Caki2 (cell line): ENCODE measurements at regions not wholly inside any gene's neighbourhood (a gene's known extent, or its start where the extent isn't known, plus 50 kb on each side); places are given as distances from the start of the nearest gene placed in this dataset.

ENCODE experiments used
- DNase-seq: peaks from one replicate; pipeline ENCODE4 v3.0.0-alpha.2; 2015; ENCODE audit warnings: low read depth
- in situ Hi-C: cut with HindIII; loops from 2 replicates; pipeline ENCODE4 v1.10.0; 2016; ENCODE audit warnings: low sequenced_read_pairs, low pct_unique_long_range_greater_than_20kb, mixed read lengths

DNA sequence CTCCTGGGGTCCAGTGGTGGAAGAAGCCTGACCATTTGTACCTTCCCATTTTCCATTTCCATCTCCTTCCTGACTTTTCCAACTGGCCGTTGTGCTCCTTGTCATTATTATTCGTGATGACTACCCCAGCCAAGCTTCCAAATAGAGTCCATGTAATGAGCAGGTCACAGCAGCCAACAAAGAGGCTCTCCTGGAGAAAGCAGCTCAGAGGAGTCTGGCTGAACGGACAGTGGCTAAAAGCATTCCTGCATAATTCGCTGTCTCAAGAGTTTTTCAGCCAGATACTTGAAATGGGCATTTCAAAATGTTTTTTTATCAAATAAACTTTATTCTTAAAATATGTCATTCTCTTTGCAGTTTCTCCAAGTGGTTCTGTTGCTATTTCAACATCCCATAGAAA lies 458.6 kb downstream of the INHBA start:
- in situ Hi-C loops: no loop called here
- DNase-seq: peak; percentile 18

DNA sequence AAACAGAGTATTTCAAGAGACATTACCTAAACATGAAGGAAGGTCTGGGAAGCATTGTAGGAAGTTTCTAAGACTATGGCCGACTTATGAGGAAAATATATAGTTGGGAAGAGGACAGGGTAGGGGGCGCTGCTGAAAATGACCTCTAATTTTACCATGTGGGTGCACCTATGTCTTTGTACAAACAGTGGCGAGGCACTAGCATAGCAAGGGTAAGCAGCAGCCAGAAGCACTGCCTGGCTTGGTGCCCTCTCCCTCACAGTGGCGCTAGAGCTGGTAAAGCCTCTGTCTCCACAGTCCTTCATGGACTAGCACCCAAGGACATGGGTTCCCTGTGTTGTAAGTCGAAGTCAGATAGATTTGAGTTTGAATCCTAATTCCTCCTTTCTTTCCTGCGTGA lies 461.2 kb downstream of the INHBA start:
- in situ Hi-C loops: no loop called here
- DNase-seq: no peak

DNA sequence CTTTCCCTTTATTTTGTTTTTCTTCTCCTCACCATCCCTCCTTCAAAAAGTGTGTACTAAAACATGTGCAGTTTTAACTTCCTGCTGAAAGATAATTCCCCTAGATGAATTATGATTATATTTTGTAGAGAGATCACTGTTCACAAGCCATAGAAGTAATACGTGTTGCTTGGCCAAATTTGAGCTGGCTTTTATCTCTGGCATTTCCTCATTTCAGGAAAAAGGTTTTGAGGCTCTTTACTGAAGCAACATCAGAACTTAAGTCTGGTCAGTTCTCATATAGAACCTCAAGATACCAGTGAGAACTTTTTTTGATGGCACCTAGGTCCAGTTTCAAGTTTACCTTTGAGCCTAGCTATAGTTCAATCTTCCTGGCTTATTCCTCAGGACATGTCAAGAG lies 463.3 kb downstream of the INHBA start:
- in situ Hi-C loops: no loop called here
- DNase-seq: no peak

DNA sequence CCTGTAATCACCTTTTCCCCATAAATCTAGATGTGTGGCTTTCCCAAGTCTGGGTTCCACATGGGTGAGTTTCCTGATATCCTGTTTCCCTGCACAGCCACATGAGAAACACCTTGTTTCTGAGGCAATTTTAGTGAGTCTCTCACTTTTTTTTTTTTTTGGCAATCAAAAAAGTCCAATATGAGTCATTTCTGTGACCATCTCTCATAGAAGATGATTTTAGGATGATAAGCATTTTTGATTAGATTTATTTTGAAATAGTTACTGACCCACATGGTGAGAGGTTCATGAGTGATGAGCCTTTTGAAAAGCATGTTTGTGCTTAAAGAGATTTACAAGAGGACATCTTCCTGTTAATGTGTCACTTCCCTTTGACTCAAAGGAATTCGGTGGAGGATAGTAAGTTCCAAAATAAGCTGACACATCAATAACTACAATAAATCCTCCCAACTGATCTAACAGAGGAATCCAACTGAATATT lies 464.0 kb downstream of the INHBA start:
- in situ Hi-C loops: no loop called here
- peak; percentile 74 for DNase-seq

DNA sequence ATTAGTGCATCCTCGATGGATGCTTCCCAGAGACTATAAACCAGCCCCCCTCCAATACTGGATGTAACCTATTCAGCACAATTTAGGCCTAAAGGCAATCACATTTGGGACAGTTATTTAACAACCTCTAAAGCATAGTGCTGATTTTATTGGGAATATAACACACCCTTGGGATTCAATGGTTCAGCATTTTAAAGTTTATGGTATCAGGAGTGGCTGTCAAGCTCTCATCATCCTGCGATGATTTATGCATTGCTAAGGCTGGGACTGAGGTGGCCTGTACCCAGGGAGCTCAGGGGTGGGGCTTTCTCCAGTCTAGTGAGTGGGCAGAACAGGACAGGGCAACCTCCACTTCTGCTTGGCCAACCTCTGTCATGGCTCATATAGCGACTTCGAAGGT lies 464.9 kb downstream of the INHBA start:
- no peak for DNase-seq
- in situ Hi-C loops: no loop called here

DNA sequence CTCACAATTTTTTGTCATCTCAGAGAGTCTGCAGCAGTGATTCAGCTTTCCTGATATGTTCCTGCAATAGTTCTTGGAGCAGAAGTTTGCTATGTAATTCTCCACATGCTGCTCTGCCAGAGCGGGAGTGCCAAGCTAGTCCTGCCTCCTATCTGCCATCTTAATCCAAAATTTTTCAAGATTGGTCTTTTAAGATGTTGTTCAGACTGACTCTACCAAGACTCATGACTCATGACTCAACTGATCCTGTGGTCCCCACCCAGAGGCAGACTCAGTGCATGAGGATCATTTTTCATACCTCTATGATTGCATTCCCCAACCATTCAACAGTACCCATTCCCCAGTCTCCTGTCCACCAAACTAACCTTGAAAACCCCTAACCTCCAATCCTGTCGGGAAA lies 470.8 kb downstream of the INHBA start:
- no peak for DNase-seq
- in situ Hi-C loops: no loop called here

DNA sequence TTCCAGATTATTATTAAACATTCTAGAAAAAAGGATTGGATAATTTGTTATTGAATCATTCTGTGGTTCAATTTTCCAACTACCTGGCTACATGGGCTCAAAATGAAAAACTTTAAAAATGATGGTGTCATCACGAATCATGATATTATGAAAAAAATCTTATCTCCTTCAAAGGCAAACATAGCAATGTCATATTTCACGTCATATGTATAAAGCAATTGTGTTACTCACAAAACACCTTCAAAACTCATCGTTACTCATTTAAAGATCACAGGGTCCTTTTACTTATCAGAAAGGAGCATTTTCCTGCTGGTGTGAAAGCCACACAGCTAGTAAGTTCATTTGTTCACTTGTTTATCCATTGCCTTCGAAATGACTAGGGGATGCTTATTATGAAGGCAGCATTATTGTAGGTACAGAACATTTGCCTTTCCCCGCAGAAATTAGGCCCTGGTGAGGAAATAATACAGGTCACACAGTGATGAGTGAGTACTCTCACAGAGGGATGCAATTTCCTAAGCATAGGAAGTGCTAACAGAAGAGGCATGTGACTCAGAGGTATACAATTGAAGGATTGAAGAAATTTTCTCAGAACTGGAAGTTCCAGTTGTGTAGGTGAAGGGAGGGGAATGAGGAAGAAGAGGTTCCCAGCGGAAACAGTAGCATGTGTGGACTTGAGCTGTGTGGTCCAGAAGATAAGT lies 478.7 kb downstream of the INHBA start:
- in situ Hi-C loops: no loop called here
- DNase-seq: no peak

DNA sequence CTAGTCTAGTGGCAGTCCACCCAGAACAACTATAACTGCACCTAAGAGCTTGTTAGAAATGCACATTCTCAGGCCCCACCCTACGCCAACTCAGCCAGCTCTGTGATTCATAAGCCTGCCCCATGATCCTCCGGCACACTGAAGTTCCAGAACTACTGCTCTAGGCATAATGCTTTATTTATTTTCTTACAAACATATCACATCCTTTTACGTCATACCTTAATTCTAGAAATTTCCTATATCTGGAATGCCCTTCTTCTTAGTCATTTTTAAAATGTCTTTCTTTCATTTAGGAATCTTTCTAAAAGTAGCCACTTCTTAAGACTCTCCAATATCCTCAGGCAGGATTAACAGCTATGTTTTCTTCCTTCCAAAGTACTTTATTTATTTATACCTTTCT lies 480.1 kb downstream of the INHBA start:
- in situ Hi-C loops: no loop called here
- no peak for DNase-seq

DNA sequence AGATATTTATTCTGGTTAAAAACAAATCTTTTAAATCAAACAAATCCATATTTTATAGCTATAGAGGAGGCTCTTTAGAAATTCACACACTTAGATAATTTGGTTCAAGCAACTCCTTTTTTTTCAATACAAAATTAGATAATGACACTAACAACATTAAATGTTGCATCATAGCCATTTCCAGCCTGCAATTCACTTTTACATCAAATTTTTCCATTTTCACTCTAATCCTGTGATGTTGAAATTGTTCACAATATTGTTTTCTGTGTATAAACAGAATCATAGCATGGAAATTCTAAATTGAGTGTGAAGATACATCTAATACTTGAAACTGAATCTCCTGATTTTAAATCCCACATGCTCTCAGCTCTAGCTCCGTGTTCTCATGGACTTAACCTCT lies 482.6 kb downstream of the INHBA start:
- in situ Hi-C loops: no loop called here
- DNase-seq: no peak

DNA sequence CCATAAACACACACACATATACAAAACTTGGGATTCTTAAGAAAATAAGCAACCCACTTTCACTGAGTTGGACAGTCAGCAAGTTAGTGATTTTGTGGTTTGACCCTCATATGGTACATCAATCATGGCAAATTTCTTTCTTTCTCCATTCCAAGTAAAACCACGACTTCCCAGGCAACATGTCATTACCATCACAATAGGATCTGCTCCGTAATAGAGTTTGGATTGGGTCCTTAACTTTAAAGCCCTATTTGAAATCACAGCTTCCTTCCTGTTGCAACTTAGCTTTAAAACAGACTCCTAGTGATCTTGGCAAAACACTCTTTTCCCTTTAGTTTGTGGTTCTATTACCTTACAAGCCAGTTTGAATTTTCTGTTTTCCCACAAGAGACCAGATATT lies 483.6 kb downstream of the INHBA start:
- in situ Hi-C loops: no loop called here
- peak; percentile 33 for DNase-seq

DNA sequence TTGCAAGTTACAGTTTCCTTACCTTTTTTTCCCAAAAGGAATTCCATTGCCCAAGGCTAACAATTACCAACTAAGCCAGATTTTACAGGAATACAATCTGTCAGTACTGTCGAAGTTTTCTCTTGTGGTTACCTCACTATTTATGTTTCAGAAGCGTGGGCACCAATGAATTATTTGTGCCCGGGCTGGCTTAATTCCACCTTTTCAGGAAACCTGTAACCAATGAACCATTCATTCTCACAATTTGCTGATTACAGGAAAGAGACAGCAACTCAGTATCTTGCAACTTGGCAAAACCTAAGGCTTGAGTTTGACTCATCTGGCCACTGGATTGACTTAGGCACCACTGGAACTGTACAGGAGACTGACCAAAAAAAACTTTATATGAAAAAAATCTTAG lies 485.6 kb downstream of the INHBA start:
- in situ Hi-C loops: no loop called here
- no peak for DNase-seq

DNA sequence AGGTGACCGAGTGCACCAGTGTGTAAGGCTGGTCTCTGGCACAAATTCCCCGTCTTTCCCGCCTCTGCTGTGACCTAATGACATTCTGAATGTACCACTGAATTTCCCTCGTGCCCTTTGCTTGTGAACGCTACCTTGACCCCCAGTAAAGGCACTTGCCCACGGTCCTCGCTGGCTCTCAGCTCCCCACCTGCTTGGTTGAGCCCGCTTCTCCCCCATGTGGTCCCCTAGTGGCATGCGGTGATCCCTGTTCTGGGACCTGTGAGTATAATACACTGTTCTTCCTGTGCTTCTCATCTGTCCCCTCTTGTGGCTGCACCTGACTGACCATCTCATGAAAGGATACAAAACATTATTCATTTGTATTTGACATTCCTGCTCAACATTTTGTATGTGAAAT lies 495.7 kb downstream of the INHBA start:
- DNase-seq: no peak
- in situ Hi-C loops: no loop called here

DNA sequence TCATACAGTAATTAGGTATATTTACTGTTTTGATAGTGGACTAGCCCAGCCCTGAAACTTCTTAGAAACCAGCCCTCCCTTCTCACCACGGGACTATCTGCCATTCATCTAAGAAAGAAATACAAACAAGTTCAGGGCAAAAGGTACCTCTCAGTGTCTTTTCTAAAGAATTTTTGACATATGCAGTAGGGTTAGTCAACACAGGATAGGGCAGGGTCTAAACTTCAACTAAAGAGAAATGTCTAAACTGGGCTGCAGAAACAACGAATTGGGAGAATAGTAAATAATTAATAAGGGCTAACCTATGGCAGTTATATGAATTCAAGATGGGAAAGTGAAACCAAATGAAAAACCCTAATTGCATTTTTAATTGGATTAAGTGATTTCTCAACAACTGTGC lies 496.6 kb downstream of the INHBA start:
- no peak for DNase-seq
- in situ Hi-C loops: no loop called here

DNA sequence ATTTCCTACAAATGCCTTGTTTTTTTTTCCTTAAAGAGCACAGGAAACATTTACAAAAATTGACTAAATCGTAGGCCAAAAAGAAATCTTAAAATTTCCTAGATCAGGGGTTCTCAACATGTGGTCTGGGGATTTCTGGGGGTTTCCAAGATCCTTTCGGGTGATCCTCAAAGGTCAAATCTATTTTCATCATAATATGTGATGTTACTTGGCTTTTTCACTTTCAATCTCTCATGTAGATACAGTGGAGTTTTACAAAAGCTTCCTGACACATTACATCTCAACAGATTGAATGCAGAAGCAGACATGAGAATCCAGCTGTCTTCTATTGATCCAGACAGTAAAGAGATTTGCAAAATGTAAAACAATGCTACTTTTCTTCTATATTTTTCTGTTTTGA lies 497.3 kb downstream of the INHBA start:
- in situ Hi-C loops: no loop called here
- no peak for DNase-seq

DNA sequence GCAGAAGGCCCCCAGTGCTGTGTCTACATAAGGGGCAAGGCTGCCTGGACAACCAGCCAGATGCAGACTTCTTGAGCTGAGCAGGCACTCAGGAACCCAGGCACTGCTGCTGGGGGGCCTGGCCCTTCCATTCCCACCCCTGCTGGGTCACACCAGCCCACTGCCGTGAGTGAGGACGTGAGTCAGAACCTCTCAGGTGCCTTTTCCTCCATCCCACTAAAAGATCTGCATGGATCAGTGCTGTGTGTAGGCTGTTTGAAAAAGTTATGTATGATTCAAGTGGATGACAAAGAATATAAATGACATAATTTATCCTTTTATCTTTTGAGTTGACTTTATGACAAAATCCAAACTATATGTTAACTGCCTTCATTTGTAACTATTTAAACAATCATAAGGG lies 499.3 kb downstream of the INHBA start:
- in situ Hi-C loops: no loop called here

DNA sequence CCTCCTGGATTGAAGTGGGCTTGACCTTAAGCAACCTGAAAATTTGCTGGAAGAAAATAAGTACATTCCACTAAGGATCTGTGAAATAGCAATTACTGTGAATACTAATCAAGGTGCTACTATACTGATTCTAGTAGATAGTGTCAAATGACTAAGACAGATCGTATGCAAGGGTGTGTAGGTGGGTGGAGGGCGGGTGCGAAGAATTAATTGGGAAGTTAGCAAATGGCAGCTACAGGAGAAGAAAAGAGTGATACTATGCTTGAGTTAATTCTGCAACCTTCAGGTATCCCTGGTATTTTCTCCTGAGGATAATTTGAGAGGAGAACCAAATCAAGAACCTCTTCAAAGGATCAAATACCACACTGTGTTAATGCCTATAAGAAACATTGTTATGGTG lies 501.9 kb downstream of the INHBA start:
- DNase-seq: no peak

More for the DNA sequence above, 499.3 kb downstream of the INHBA start:
- no peak for DNase-seq

DNA sequence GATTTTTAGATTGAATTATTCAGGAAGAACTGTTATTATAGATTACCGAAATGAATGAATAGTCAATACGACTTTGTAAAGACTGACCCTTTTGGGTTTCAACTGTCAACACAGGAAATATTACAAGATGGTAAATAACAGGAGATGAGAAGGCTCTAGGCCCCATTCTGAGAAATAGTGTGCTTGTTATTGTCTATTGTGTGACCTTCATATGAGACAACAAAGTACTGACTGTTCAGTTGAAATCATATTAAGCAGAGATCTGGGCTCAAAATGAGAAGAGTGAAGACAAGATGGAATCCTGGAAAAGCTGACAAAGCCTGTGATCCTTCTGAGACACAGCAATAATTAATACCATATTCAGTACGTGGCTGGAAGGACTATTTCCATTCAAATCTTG lies 503.8 kb downstream of the INHBA start:
- in situ Hi-C loops: no loop called here
- DNase-seq: no peak

More for the DNA sequence above, 501.9 kb downstream of the INHBA start:
- in situ Hi-C loops: no loop called here

DNA sequence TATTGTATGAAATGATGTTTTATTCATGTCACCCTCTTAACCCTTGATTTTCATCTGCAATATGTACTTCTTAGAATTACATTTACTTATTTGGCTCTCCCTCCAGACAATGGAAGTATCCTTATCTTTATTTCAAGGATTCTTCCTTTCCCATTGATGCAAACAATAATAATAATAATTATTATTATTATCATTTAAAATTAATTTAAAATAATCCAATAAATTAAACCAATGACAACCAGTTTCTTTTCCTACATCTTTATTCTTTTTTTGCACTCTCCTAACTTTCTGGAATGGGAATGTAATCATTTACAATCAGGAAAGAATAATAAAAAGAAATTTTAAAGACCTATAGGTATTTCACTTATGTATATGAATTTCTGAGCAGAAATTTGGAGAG lies 504.4 kb downstream of the INHBA start:
- in situ Hi-C loops: no loop called here
- DNase-seq: no peak

DNA sequence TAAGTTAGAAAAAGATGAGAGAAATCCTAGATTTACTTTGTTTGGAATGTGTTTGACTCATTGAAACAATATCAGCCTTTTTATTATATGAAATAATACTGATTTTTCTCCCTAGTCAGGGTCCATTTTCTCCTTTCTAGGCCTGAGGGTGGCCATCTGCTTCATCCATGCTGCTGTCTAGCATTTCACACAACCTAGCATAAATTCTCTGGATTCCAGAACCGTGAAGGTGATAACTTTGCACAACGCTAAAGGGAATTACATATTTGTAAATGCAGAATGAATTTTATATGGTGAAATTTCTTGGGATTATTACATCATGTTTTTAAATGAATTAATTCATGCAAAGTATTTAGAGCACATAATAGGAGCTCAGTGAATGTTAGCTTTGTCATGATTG lies 505.1 kb downstream of the INHBA start:
- in situ Hi-C loops: no loop called here

DNA sequence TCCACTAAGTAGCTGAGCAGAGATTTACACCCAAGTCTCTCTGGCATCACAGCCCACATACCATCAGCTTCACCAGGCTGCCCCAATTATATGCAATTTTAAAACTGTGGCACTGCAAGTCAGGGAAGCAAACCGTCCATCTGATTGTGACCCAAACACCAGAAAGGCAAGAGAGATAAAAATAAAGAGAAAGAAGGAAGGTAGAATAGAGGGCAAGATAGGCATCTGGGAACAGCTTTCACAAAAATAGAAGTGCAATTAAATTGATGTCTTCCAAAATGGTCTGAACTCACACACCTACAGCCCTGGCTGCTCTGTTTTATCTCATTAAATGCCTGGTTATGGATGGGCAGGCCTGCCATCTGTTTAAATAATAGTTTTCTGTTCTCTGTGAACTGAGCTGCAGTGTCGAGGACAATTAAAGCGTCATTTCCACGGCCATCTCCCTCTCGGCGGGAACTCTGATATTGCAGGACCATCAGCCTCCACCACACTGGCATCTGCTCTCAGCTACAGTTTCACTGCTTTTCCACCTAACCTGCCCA lies 509.1 kb downstream of the INHBA start:
- no peak for DNase-seq
- in situ Hi-C loops: no loop called here

More for the DNA sequence above, 505.1 kb downstream of the INHBA start:
- DNase-seq: no peak
